ENCODE measurements at regions not wholly inside any gene's neighbourhood (a gene's known extent, or its start where the extent isn't known, plus 50 kb on each side); places are given as distances from the start of the nearest gene placed in this dataset.

DNA sequence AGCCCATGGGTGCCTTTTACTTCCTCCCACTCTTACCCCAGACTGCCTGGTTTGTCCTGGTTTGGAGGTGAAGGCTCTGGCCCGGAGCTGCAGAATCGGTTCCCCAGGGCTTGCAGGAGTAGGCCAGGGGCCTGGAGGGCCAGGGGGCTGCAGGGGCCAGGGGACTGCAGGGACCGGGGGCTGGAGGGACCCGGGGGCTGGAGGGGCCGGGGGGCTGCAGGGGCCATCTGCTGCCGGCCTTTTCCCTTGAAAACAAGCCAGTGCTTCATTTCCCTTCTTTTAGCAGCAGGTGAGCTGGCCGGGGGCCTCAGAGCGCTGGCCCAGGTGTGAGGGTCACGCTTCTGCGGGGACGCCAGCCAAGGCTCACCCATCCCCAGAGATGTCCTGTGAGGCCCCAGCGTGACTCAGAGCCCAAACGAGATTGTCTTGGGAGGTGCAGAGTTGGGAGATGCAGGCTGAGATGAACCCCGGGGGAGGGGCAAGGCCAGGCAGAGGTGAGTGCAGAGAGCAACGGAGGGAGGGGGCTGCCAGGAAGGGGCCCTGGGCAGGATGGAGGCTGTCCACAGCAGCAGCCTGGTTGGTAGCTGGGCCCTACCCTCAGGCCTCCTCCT lies 154.9 kb downstream of the KIF26A start:
- TF ChIP-seq SP1 (IDR thresholded peaks at IDR 0.05) (no peak), FOXA1 (IDR thresholded peaks at IDR 0.05) (no peak), NFRKB (IDR thresholded peaks at IDR 0.05) (no peak), BHLHE40 (IDR thresholded peaks at IDR 0.05; ENCODE audit: borderline replicate concordance) (no peak), FOXM1 (IDR thresholded peaks at IDR 0.05; ENCODE audit: borderline replicate concordance) (no peak), ZNF384 (IDR thresholded peaks at IDR 0.05) (no peak), ARNT (IDR thresholded peaks at IDR 0.05) (no peak), LEF1 (IDR thresholded peaks at IDR 0.05; ENCODE audit: borderline replicate concordance) (no peak), CTBP1 (IDR thresholded peaks at IDR 0.05; ENCODE audit: borderline replicate concordance) (no peak), SUZ12 (IDR thresholded peaks at IDR 0.05) (no peak), L3MBTL2 (conservative IDR thresholded peaks at IDR 0.05) (no peak)

Measured in HEK293T (cell line).